ENCODE measurements at regions not wholly inside any gene's neighbourhood (a gene's known extent, or its start where the extent isn't known, plus 50 kb on each side); places are given as distances from the start of the nearest gene placed in this dataset.

GRCh38 chr21:25307489-25307888, 299.8 kb downstream of the MRPL39 start:
- no peaks in the 10 kb centered on the region for H3K36me3 ChIP-seq (ENCODE audit: low read depth)
- DNase-seq (ENCODE audit: low spot score) (no peak), ATAC-seq (ENCODE audit: low read depth) (peak; percentile 87)
- no peaks in the 10 kb centered on the region for H3K4me1 ChIP-seq (ENCODE audit: insufficient read depth, poor library complexity, severe bottlenecking)
- H3K27me3 ChIP-seq (ENCODE audit: insufficient read depth, poor library complexity, severe bottlenecking), result no peaks in the 10 kb centered on the region
- TF ChIP-seq, protein P1, sequence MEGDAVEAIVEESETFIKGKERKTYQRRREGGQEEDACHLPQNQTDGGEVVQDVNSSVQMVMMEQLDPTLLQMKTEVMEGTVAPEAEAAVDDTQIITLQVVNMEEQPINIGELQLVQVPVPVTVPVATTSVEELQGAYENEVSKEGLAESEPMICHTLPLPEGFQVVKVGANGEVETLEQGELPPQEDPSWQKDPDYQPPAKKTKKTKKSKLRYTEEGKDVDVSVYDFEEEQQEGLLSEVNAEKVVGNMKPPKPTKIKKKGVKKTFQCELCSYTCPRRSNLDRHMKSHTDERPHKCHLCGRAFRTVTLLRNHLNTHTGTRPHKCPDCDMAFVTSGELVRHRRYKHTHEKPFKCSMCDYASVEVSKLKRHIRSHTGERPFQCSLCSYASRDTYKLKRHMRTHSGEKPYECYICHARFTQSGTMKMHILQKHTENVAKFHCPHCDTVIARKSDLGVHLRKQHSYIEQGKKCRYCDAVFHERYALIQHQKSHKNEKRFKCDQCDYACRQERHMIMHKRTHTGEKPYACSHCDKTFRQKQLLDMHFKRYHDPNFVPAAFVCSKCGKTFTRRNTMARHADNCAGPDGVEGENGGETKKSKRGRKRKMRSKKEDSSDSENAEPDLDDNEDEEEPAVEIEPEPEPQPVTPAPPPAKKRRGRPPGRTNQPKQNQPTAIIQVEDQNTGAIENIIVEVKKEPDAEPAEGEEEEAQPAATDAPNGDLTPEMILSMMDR (IDR thresholded peaks at IDR 0.05; ENCODE audit: poor library complexity, severe bottlenecking), result no peak
- no peaks in the 10 kb centered on the region for H3K9me3 ChIP-seq (ENCODE audit: severe bottlenecking)
- H3K27ac ChIP-seq (ENCODE audit: poor library complexity, severe bottlenecking), result no peak overlapping the region
- H3K4me3 ChIP-seq (ENCODE audit: severe bottlenecking), result no peak overlapping the region

DNA sequence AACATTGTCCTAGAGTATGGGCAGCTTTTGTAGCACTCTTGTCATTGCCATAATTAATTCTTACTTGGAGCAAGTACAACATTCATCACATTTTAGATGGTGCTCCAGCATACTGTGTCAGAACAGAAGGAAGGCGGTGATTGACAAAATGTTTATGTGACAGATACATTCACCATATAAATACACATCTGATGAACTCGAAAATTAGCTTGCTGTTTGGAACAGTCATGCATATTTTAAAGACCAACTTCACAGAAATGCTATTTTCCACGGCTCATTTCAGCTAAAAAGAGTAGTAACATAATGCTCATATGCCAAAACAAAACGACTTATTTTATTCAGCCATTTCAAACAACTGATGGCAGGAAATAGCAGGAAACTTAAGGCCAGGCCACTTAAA, 302.7 kb downstream of the MRPL39 start:
- H3K27ac ChIP-seq (ENCODE audit: poor library complexity, severe bottlenecking), result no peak overlapping the region
- TF ChIP-seq, protein P1 (IDR thresholded peaks at IDR 0.05; ENCODE audit: poor library complexity, severe bottlenecking), result no peak
- no peak for DNase-seq (ENCODE audit: low spot score)

DNA sequence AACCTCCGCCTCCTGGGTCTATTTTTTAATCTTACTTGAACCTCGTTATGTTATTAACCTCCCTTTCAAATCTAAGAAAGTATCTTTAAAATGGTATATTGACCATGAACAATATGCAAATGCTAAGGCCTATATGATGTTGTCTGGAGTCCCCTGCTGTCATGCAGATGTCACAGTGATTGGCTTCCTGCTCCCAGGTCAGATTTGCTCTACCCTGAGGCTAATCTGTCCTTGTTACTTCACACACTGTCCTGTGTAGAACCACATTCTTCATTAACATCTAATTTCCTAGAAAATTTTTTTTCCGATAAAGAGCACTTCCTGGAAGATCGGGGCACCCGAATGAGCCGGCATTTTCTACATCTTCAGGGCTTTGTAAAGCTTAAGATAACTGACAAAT, 306.6 kb downstream of the MRPL39 start:
- ATAC-seq (ENCODE audit: low read depth), result no peak
- Histone ChIP-seq H3K4me1 (ENCODE audit: insufficient read depth, poor library complexity, severe bottlenecking) (no peaks in the 10 kb centered on the region), H3K27ac (ENCODE audit: poor library complexity, severe bottlenecking) (no peak overlapping the region), H3K9me3 (ENCODE audit: severe bottlenecking) (no peaks in the 10 kb centered on the region), H3K4me3 (ENCODE audit: severe bottlenecking) (no peak overlapping the region), H3K36me3 (ENCODE audit: low read depth) (no peaks in the 10 kb centered on the region), H3K27me3 (ENCODE audit: insufficient read depth, poor library complexity, severe bottlenecking) (no peaks in the 10 kb centered on the region)
- DNase-seq (ENCODE audit: low spot score), result no peak
- TF ChIP-seq, protein P1 (IDR thresholded peaks at IDR 0.05; ENCODE audit: poor library complexity, severe bottlenecking), result no peak

More for the DNA sequence above, 302.7 kb downstream of the MRPL39 start:
- no peak for ATAC-seq (ENCODE audit: low read depth)
- Histone ChIP-seq H3K9me3 (ENCODE audit: severe bottlenecking) (no peaks in the 10 kb centered on the region), H3K36me3 (ENCODE audit: low read depth) (no peaks in the 10 kb centered on the region), H3K4me1 (ENCODE audit: insufficient read depth, poor library complexity, severe bottlenecking) (no peaks in the 10 kb centered on the region), H3K27me3 (ENCODE audit: insufficient read depth, poor library complexity, severe bottlenecking) (no peaks in the 10 kb centered on the region), H3K4me3 (ENCODE audit: severe bottlenecking) (no peak overlapping the region)

DNA sequence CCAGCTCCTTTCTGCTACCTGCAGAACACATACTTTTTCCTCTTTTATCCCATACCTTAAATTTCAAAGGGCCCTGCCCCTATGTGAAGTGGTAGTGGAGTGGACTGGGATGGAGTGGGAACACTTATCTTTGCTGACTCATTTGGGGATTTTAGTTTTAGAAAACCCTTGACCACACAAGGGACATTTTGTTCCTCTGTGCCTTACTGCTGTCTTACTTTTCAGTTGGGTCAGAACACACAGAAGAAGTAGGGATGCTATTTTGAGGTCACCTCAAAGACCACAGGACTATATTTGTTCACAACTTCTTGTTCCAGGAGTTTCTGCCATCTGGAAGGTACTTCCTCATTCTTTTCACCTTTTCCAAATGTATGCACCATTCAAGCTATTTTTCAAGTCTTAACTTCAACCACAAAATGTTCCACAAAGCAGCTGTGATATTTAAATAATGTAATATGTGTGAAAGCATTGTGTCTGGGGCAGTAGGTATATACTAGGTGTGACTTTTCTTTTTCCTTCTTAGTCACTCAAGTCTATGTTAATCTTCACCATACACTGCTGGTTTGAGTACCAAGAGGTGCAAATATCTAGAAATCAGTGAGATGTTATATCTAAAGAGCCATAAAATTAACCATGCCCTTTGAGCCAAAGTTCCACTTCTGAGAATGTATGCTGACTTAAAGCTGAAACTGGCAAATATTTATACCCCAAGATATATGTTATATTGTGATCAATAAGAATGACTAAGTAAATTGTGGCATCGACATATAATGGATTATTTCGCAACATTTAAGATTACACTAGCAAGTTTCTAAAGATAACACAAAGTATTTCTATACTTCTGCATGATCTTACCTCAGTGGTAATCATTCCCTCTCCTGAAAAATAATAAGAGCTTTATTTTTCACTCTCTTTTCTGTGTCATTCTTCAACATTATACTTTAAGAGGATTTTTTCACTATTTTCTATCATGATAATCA, 308.5 kb downstream of the MRPL39 start:
- ATAC-seq (ENCODE audit: low read depth) (no peak), DNase-seq (ENCODE audit: low spot score) (no peak)
- no peaks in the 10 kb centered on the region for H3K4me1 ChIP-seq (ENCODE audit: insufficient read depth, poor library complexity, severe bottlenecking)
- no peak overlapping the region for H3K4me3 ChIP-seq (ENCODE audit: severe bottlenecking)
- no peaks in the 10 kb centered on the region for H3K36me3 ChIP-seq (ENCODE audit: low read depth)
- no peaks in the 10 kb centered on the region for H3K27me3 ChIP-seq (ENCODE audit: insufficient read depth, poor library complexity, severe bottlenecking)
- TF ChIP-seq, protein P1 (IDR thresholded peaks at IDR 0.05; ENCODE audit: poor library complexity, severe bottlenecking), result no peak
- H3K9me3 ChIP-seq (ENCODE audit: severe bottlenecking), result no peaks in the 10 kb centered on the region
- no peak overlapping the region for H3K27ac ChIP-seq (ENCODE audit: poor library complexity, severe bottlenecking)

GRCh38 chr21:25297117-25297516, 310.2 kb downstream of the MRPL39 start:
- H3K9me3 ChIP-seq (ENCODE audit: severe bottlenecking), result no peaks in the 10 kb centered on the region
- H3K36me3 ChIP-seq (ENCODE audit: low read depth), result no peaks in the 10 kb centered on the region
- ATAC-seq (ENCODE audit: low read depth), result no peak
- H3K4me3 ChIP-seq (ENCODE audit: severe bottlenecking), result no peak overlapping the region
- H3K27ac ChIP-seq (ENCODE audit: poor library complexity, severe bottlenecking), result no peak overlapping the region
- TF ChIP-seq, protein P1 (IDR thresholded peaks at IDR 0.05; ENCODE audit: poor library complexity, severe bottlenecking), result no peak
- DNase-seq (ENCODE audit: low spot score), result no peak
- H3K4me1 ChIP-seq (ENCODE audit: insufficient read depth, poor library complexity, severe bottlenecking), result no peaks in the 10 kb centered on the region
- H3K27me3 ChIP-seq (ENCODE audit: insufficient read depth, poor library complexity, severe bottlenecking), result no peaks in the 10 kb centered on the region

Data from RWPE2 (cell line).